Caco-2 (cell line): ENCODE measurements at regions not wholly inside any gene's neighbourhood (a gene's known extent, or its start where the extent isn't known, plus 50 kb on each side); places are given as distances from the start of the nearest gene placed in this dataset.

Experiments used
- BruUV-seq: library from RNA; stranded (reverse); fragments of 400-500 nt; replicated peaks from 2 replicates; lab custom pipeline; 2021; lab: Mats Ljungman, UMichigan
- CTCF ChIA-PET: fragments of 300-600 bp; sonication (Branson Sonifier 250); formaldehyde crosslinking; loops from one replicate; lab custom pipeline; 2022; ENCODE audit warnings: antibody characterized with exemption; lab: Charles Lee
- POLR2A ChIA-PET: fragments of 300-600 bp; sonication (Branson Sonifier 250); formaldehyde crosslinking; loops from one replicate; lab custom pipeline; 2022; ENCODE audit warnings: antibody characterized with exemption; lab: Charles Lee
- DNase-seq, 2 experiments: peaks; one replicate each; pipeline versions ENCODE4 v3.0.0 to v3.0.0-alpha.2; 2020 to 2022
- H3K27me3 ChIP-seq: replicated peaks from 2 replicates; pipeline ENCODE4 v1.6.0; 2011; ENCODE audit warnings: low read length; ENCODE audit not compliant: control insufficient read depth, insufficient read depth
- H3K36me3 ChIP-seq: 2 replicates; pipeline ENCODE4 v1.5.1; 2011; ENCODE audit warnings: low read length; ENCODE audit not compliant: control insufficient read depth, insufficient read depth
- H3K4me1 ChIP-seq: fragments of 250-450 bp; sonication (Bioruptor Pico); 2 replicates; pipeline ENCODE4 v1.5.1; 2020; ENCODE audit warnings: mild to moderate bottlenecking
- H3K4me3 ChIP-seq: 2 replicates; pipeline ENCODE4 v1.5.1; 2011; ENCODE audit warnings: low read depth, mild to moderate bottlenecking, control low read depth, low read length
- H3K9me3 ChIP-seq: fragments of 250-450 bp; sonication (Bioruptor Pico); 2 replicates; pipeline ENCODE4 v1.5.1; 2020; ENCODE audit warnings: mild to moderate bottlenecking, moderate library complexity
- H3K27ac Mint-ChIP-seq: one replicate; pipeline ENCODE4 v1.8.0; 2022; ENCODE audit warnings: mixed read lengths; ENCODE audit not compliant: unreplicated experiment
- H3K27me3 Mint-ChIP-seq: one replicate; pipeline ENCODE4 v1.8.0; 2022; ENCODE audit warnings: mixed read lengths; ENCODE audit not compliant: insufficient read depth, unreplicated experiment
- H3K36me3 Mint-ChIP-seq: one replicate; pipeline ENCODE4 v1.8.0; 2022; ENCODE audit warnings: mild to moderate bottlenecking, mixed read lengths; ENCODE audit not compliant: insufficient read depth, unreplicated experiment
- H3K4me1 Mint-ChIP-seq: one replicate; pipeline ENCODE4 v1.8.0; 2022; ENCODE audit warnings: low read depth, mixed read lengths; ENCODE audit not compliant: unreplicated experiment
- H3K4me3 Mint-ChIP-seq: one replicate; pipeline ENCODE4 v1.8.0; 2022; ENCODE audit warnings: mild to moderate bottlenecking, moderate library complexity, mixed read lengths; ENCODE audit not compliant: unreplicated experiment
- H3K9me3 Mint-ChIP-seq: one replicate; pipeline ENCODE4 v1.8.0; 2022; ENCODE audit warnings: mixed read lengths; ENCODE audit not compliant: unreplicated experiment
- CTCF ChIP-seq, 2 experiments: fragments of 200-600 bp in 1 of 2; IDR thresholded peaks; 1 replicate in 1 of 2; 2 replicates in 1 of 2; pipeline versions ENCODE4 v1.5.1 to v1.8.0; 2011 to 2022; ENCODE audit warnings: antibody characterized with exemption in 1 of 2, control low read depth in 1 of 2, inconsistent platforms in 1 of 2, low read depth in 1 of 2, low read length in 1 of 2, mild to moderate bottlenecking in 1 of 2, moderate library complexity in 1 of 2; ENCODE audit not compliant: insufficient read depth in 1 of 2, severe bottlenecking in 1 of 2, unreplicated experiment in 1 of 2
- intact Hi-C: fragments of 100-400 bp; cut with micrococcal nuclease; formaldehyde crosslinking; loops from one replicate; pipeline ENCODE4 v1.10.0; 2022; ENCODE audit not compliant: unreplicated experiment

- Mint-ChIP-seq H3K27ac (no peak overlapping the region), H3K36me3 (no peaks in the 10 kb centered on the region), H3K27me3 (no peaks in the 10 kb centered on the region), H3K4me3 (no peak overlapping the region), H3K9me3 (no peaks in the 10 kb centered on the region), H3K4me1 (peaks cover 6% of the 10 kb centered on the region)
- ChIA-PET CTCF (interaction anchor here (0.6 kb wide), 1 partner anchor 473 kb away, joined by 3 read pairs; no protein-coding TSS in a partner anchor), POLR2A (no interaction called here)
- BruUV-seq, result no TSS peak
- TF ChIP-seq CTCF (IDR thresholded peaks at IDR 0.05; ENCODE audit: insufficient read depth in 1 of 2, low read depth in 1 of 2, low read length in 1 of 2, severe bottlenecking in 1 of 2, unreplicated experiment in 1 of 2), result no peak
- Histone ChIP-seq H3K4me1 (no peaks in the 10 kb centered on the region), H3K4me3 (no peak overlapping the region), H3K36me3 (no peaks in the 10 kb centered on the region), H3K27me3 (no peaks in the 10 kb centered on the region), H3K9me3 (no peaks in the 10 kb centered on the region)
- intact Hi-C loops, result no loop called here
- DNase-seq, result no peak
Measured at GRCh38 chr7:66503551-66504031, 125.1 kb upstream of the KCTD7 start.

- POLR2A ChIA-PET, result no interaction called here
- H3K9me3 Mint-ChIP-seq, result no peaks in the 10 kb centered on the region
- no peak for DNase-seq
- intact Hi-C loops, result no loop called here
- no peaks in the 10 kb centered on the region for H3K27me3 Mint-ChIP-seq
- Histone ChIP-seq H3K9me3 (no peaks in the 10 kb centered on the region), H3K4me1 (no peaks in the 10 kb centered on the region), H3K36me3 (no peaks in the 10 kb centered on the region), H3K4me3 (no peak overlapping the region), H3K27me3 (no peaks in the 10 kb centered on the region)
- H3K36me3 Mint-ChIP-seq, result no peaks in the 10 kb centered on the region
- BruUV-seq, result no TSS peak
- CTCF ChIA-PET, result no interaction called here
- no peak overlapping the region for H3K4me3 Mint-ChIP-seq
- H3K4me1 Mint-ChIP-seq, result peaks cover 6% of the 10 kb centered on the region
- H3K27ac Mint-ChIP-seq, result peak overlapping the region; percentile 10
- TF ChIP-seq CTCF (IDR thresholded peaks at IDR 0.05; ENCODE audit: insufficient read depth in 1 of 2, low read depth in 1 of 2, low read length in 1 of 2, severe bottlenecking in 1 of 2, unreplicated experiment in 1 of 2), result no peak
Measured at GRCh38 chr7:66504131-66504530, 124.5 kb upstream of the KCTD7 start.

- H3K4me3 ChIP-seq, result no peak overlapping the region
- ChIA-PET CTCF (no interaction called here), POLR2A (no interaction called here)
- Mint-ChIP-seq H3K27ac (no peak overlapping the region), H3K27me3 (no peaks in the 10 kb centered on the region), H3K4me1 (peaks cover 5% of the 10 kb centered on the region), H3K36me3 (no peaks in the 10 kb centered on the region), H3K9me3 (no peaks in the 10 kb centered on the region), H3K4me3 (no peak overlapping the region)
- intact Hi-C loops, result no loop called here
- no peak for DNase-seq
- BruUV-seq, result no TSS peak
- no peaks in the 10 kb centered on the region for H3K36me3 ChIP-seq
- no peak for TF ChIP-seq CTCF (IDR thresholded peaks at IDR 0.05; ENCODE audit: insufficient read depth in 1 of 2, low read depth in 1 of 2, low read length in 1 of 2, severe bottlenecking in 1 of 2, unreplicated experiment in 1 of 2)
- no peaks in the 10 kb centered on the region for H3K27me3 ChIP-seq
- H3K9me3 ChIP-seq, result no peaks in the 10 kb centered on the region
- no peaks in the 10 kb centered on the region for H3K4me1 ChIP-seq
Measured at GRCh38 chr7:66505009-66505408, 123.7 kb upstream of the KCTD7 start.
